ENCODE measurements at regions not wholly inside any gene's neighbourhood (a gene's known extent, or its start where the extent isn't known, plus 50 kb on each side); places are given as distances from the start of the nearest gene placed in this dataset.

DNA sequence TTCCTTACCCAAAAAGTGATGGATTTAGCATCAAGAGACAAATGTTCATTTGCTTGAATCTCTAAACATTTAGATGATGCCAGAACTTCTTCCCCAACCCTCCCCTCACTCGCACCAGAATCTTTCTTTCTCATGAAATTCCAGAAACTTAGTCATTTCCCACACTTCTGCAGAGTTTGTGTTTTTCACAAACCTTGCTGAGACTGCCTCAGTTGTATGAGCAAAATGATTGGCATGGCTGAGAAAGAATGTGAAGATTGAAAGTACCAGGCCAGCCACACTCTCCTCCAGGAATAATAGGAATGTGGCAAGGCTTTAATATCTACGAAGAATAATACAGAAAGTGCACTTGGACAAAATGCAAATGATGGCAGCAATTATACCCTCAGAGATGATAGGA, 428.3 kb upstream of the CDH6 start (continued):
- TF ChIP-seq, protein P1, sequence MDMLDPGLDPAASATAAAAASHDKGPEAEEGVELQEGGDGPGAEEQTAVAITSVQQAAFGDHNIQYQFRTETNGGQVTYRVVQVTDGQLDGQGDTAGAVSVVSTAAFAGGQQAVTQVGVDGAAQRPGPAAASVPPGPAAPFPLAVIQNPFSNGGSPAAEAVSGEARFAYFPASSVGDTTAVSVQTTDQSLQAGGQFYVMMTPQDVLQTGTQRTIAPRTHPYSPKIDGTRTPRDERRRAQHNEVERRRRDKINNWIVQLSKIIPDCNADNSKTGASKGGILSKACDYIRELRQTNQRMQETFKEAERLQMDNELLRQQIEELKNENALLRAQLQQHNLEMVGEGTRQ (IDR thresholded peaks at IDR 0.05; ENCODE audit: low read length) = no peak
- TF ChIP-seq CHD1 (IDR thresholded peaks at IDR 0.05; ENCODE audit: low read depth, low read length) = no peak
- no peak for TF ChIP-seq TCF12 (IDR thresholded peaks at IDR 0.05; ENCODE audit: low read depth, low read length)
- TF ChIP-seq RAD21 (IDR thresholded peaks at IDR 0.05 in 1 of 2, conservative IDR thresholded peaks at IDR 0.05 in 1 of 2; ENCODE audit: low read depth in 2 of 2, low read length in 2 of 2) = no peak
- TF ChIP-seq CREB1 (IDR thresholded peaks at IDR 0.05) = no peak
- TF ChIP-seq EP300 (IDR thresholded peaks at IDR 0.05; ENCODE audit: borderline replicate concordance in 1 of 2, low read depth in 2 of 2, low read length in 2 of 2) = no peak
- TF ChIP-seq TAF7 (optimal IDR thresholded peaks at IDR 0.05; ENCODE audit: borderline replicate concordance, low read depth, low read length) = no peak

Data from H1 (cell line).